ENCODE measurements at regions not wholly inside any gene's neighbourhood (a gene's known extent, or its start where the extent isn't known, plus 50 kb on each side); places are given as distances from the start of the nearest gene placed in this dataset.
"Not testable (repeated sequence)": the region's sequence is repeated elsewhere in the genome, so short reads cannot be mapped to it uniquely, and the experiment has no call there.

DNA sequence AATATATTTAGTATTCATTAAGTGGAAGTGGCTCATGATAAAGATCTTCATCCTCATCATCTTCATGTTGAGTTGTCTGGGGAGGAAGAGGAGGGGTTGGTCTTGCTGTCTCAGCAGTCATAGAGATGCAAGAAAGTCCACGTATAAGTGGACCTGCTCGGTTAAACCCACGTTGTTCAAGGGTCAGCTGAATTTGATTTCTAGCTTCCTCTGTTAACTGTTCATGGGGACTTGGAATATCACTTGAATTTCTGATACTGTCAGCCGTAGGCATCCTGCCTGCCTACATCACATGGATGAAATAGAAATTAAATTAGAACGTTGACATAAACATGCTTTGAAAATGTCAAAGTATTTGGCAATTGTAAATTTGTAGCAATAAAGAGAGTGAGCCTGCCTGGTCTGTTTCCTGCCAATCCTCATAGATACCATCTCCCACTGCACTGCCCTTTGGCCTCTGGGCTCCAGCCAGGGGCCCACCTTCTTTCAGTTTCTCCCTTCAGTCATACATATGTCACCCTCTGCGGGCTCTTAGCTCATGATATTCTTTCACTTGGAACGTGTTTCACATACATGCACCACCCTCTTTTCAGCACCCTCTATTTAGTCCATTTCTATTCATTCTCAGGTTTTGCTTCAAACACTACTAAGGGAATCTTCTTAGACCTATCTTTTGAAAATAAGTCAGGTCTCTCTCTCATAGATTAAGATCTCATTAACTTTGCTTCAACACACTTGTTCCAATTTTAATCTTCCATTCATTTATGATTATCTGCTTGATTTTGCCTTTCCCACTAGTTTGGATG is 376.3 kb downstream of the IPMK start:
- no peak for TF ChIP-seq TOX (CRISPR knock-in tag; IDR thresholded peaks at IDR 0.05; ENCODE audit: borderline replicate concordance)
- TF ChIP-seq ZFP3 (CRISPR knock-in tag; IDR thresholded peaks at IDR 0.05) = no peak
- no peak for ATAC-seq

GRCh38 chr10:57890691-57891090 is 377.0 kb downstream of the IPMK start:
- TF ChIP-seq, protein P1, sequence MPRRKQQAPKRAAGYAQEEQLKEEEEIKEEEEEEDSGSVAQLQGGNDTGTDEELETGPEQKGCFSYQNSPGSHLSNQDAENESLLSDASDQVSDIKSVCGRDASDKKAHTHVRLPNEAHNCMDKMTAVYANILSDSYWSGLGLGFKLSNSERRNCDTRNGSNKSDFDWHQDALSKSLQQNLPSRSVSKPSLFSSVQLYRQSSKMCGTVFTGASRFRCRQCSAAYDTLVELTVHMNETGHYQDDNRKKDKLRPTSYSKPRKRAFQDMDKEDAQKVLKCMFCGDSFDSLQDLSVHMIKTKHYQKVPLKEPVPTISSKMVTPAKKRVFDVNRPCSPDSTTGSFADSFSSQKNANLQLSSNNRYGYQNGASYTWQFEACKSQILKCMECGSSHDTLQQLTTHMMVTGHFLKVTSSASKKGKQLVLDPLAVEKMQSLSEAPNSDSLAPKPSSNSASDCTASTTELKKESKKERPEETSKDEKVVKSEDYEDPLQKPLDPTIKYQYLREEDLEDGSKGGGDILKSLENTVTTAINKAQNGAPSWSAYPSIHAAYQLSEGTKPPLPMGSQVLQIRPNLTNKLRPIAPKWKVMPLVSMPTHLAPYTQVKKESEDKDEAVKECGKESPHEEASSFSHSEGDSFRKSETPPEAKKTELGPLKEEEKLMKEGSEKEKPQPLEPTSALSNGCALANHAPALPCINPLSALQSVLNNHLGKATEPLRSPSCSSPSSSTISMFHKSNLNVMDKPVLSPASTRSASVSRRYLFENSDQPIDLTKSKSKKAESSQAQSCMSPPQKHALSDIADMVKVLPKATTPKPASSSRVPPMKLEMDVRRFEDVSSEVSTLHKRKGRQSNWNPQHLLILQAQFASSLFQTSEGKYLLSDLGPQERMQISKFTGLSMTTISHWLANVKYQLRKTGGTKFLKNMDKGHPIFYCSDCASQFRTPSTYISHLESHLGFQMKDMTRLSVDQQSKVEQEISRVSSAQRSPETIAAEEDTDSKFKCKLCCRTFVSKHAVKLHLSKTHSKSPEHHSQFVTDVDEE (CRISPR knock-in tag; IDR thresholded peaks at IDR 0.05) = no peak
- TF ChIP-seq BACH2 (CRISPR knock-in tag; IDR thresholded peaks at IDR 0.05; ENCODE audit: borderline replicate concordance) (no peak), PATZ1 (CRISPR knock-in tag; IDR thresholded peaks at IDR 0.05; ENCODE audit: borderline replicate concordance) (no peak), ESRRG (CRISPR knock-in tag; IDR thresholded peaks at IDR 0.05) (no peak), SNAI2 (CRISPR knock-in tag; IDR thresholded peaks at IDR 0.05) (no peak), ZNF565 (CRISPR knock-in tag; conservative IDR thresholded peaks at IDR 0.05; ENCODE audit: low read depth) (no peak), ZNF70 (CRISPR knock-in tag; IDR thresholded peaks at IDR 0.05) (no peak), ZC3H10 (CRISPR knock-in tag; IDR thresholded peaks at IDR 0.05) (no peak), ZFP30 (CRISPR knock-in tag; IDR thresholded peaks at IDR 0.05) (no peak), PPARA (CRISPR knock-in tag; IDR thresholded peaks at IDR 0.05; ENCODE audit: borderline replicate concordance) (no peak), TOX (CRISPR knock-in tag; IDR thresholded peaks at IDR 0.05; ENCODE audit: borderline replicate concordance) (no peak), TCF4 (CRISPR knock-in tag; IDR thresholded peaks at IDR 0.05; ENCODE audit: borderline replicate concordance) (no peak), ARNTL (CRISPR knock-in tag; IDR thresholded peaks at IDR 0.05; ENCODE audit: borderline replicate concordance, low read depth) (no peak)
- no peak for ATAC-seq

- not testable (repeated sequence) for ATAC-seq
Observed at GRCh38 chr10:57885618-57885968, 382.1 kb downstream of the IPMK start.

DNA sequence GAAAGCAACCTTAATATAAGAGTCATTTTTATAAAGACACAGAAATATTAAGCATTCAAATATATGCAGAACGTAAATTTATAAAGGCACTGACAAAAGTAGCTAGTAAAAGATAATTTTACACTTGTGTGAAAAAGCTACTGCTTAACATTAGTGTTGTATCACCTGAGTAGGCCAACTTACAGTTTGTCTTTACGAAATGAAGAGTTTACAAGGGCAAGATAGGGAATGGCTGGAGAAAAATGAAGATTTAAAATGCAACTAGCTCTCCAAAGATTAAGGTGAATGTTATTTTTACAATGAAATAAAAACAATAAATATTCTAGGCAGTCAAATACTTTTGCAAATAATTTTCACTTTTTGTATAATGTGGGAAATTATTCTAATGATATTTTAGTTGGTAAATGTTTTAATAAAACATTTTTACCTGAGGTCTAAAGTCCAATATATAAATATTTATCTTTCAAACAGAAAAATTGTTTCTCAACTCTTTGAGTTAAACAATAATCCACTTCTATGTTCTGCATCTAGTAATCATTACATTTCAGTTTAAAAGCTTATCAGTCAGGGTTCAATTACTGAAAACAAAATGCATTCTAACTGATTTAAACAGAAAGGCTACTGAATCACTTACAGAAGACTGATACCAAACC is 382.6 kb downstream of the IPMK start:
- ATAC-seq = no peak
- TF ChIP-seq ZFP3 (CRISPR knock-in tag; IDR thresholded peaks at IDR 0.05) (no peak), TOX (CRISPR knock-in tag; IDR thresholded peaks at IDR 0.05; ENCODE audit: borderline replicate concordance) (no peak), ZNF70 (CRISPR knock-in tag; IDR thresholded peaks at IDR 0.05) (no peak), ZNF565 (CRISPR knock-in tag; conservative IDR thresholded peaks at IDR 0.05; ENCODE audit: low read depth) (no peak), TCF4 (CRISPR knock-in tag; IDR thresholded peaks at IDR 0.05; ENCODE audit: borderline replicate concordance) (no peak), RARB (CRISPR knock-in tag; IDR thresholded peaks at IDR 0.05) (no peak), SNAI2 (CRISPR knock-in tag; IDR thresholded peaks at IDR 0.05) (no peak), ZNF8 (CRISPR knock-in tag; IDR thresholded peaks at IDR 0.05) (no peak), ISL1 (CRISPR knock-in tag; IDR thresholded peaks at IDR 0.05) (no peak), PPARA (CRISPR knock-in tag; IDR thresholded peaks at IDR 0.05; ENCODE audit: borderline replicate concordance) (no peak), GLIS3 (CRISPR knock-in tag; IDR thresholded peaks at IDR 0.05) (no peak), ARNTL (CRISPR knock-in tag; IDR thresholded peaks at IDR 0.05; ENCODE audit: borderline replicate concordance, low read depth) (no peak), BACH2 (CRISPR knock-in tag; IDR thresholded peaks at IDR 0.05; ENCODE audit: borderline replicate concordance) (no peak), CSDC2 (CRISPR knock-in tag; IDR thresholded peaks at IDR 0.05) (no peak)
- TF ChIP-seq, protein P1 (CRISPR knock-in tag; IDR thresholded peaks at IDR 0.05) = no peak
- TF ChIP-seq, protein P2, sequence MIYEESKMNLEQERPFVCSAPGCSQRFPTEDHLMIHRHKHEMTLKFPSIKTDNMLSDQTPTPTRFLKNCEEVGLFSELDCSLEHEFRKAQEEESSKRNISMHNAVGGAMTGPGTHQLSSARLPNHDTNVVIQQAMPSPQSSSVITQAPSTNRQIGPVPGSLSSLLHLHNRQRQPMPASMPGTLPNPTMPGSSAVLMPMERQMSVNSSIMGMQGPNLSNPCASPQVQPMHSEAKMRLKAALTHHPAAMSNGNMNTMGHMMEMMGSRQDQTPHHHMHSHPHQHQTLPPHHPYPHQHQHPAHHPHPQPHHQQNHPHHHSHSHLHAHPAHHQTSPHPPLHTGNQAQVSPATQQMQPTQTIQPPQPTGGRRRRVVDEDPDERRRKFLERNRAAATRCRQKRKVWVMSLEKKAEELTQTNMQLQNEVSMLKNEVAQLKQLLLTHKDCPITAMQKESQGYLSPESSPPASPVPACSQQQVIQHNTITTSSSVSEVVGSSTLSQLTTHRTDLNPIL (CRISPR knock-in tag; IDR thresholded peaks at IDR 0.05; ENCODE audit: low read depth) = no peak
- TF ChIP-seq, protein P3, sequence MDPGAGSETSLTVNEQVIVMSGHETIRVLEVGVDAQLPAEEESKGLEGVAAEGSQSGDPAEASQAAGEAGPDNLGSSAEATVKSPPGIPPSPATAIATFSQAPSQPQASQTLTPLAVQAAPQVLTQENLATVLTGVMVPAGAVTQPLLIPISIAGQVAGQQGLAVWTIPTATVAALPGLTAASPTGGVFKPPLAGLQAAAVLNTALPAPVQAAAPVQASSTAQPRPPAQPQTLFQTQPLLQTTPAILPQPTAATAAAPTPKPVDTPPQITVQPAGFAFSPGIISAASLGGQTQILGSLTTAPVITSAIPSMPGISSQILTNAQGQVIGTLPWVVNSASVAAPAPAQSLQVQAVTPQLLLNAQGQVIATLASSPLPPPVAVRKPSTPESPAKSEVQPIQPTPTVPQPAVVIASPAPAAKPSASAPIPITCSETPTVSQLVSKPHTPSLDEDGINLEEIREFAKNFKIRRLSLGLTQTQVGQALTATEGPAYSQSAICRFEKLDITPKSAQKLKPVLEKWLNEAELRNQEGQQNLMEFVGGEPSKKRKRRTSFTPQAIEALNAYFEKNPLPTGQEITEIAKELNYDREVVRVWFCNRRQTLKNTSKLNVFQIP (CRISPR knock-in tag; IDR thresholded peaks at IDR 0.05; ENCODE audit: borderline replicate concordance, low read depth) = no peak
- TF ChIP-seq, protein P4, sequence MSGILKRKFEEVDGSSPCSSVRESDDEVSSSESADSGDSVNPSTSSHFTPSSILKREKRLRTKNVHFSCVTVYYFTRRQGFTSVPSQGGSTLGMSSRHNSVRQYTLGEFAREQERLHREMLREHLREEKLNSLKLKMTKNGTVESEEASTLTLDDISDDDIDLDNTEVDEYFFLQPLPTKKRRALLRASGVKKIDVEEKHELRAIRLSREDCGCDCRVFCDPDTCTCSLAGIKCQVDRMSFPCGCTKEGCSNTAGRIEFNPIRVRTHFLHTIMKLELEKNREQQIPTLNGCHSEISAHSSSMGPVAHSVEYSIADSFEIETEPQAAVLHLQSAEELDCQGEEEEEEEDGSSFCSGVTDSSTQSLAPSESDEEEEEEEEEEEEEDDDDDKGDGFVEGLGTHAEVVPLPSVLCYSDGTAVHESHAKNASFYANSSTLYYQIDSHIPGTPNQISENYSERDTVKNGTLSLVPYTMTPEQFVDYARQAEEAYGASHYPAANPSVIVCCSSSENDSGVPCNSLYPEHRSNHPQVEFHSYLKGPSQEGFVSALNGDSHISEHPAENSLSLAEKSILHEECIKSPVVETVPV (CRISPR knock-in tag; IDR thresholded peaks at IDR 0.05) = no peak
